Brain microvascular endothelial cell (primary cell): ENCODE measurements at regions not wholly inside any gene's neighbourhood (a gene's known extent, or its start where the extent isn't known, plus 50 kb on each side); places are given as distances from the start of the nearest gene placed in this dataset.

Experiments used
- DNase-seq: peaks from one replicate; pipeline ENCODE4 v3.0.0-alpha.2; 2020
- H3K27ac ChIP-seq: fragments of 250-450 bp; sonication (Bioruptor Pico); 2 replicates; pipeline ENCODE4 v1.5.1; 2020; ENCODE audit warnings: mild to moderate bottlenecking, moderate library complexity
- H3K27me3 ChIP-seq: fragments of 250-450 bp; sonication (Bioruptor Pico); replicated peaks from 2 replicates; pipeline ENCODE4 v1.5.1; 2020; ENCODE audit warnings: mild to moderate bottlenecking
- H3K36me3 ChIP-seq: fragments of 250-450 bp; sonication (Bioruptor Pico); replicated peaks from 2 replicates; pipeline ENCODE4 v1.5.1; 2020; ENCODE audit warnings: mild to moderate bottlenecking
- H3K4me3 ChIP-seq: 2 replicates; pipeline ENCODE4 v1.5.1; 2011; ENCODE audit warnings: low read depth, mild to moderate bottlenecking, control low read depth, low read length, moderate library complexity
- CTCF ChIP-seq: IDR thresholded peaks from 2 replicates; pipeline ENCODE4 v1.5.1; 2011; ENCODE audit warnings: low read depth, mild to moderate bottlenecking, moderate library complexity, low read length, control low read depth, inconsistent platforms; ENCODE audit errors: missing control alignments
- in situ Hi-C: cut with HindIII; loops from 2 replicates; pipeline ENCODE4 v1.10.0; 2017; ENCODE audit warnings: low sequenced_read_pairs, low pct_ligation_motif_present

GRCh38 chr3:117629505-117629904 is 919.9 kb downstream of the TUSC7 start:
- Histone ChIP-seq H3K27ac (no peak overlapping the region), H3K4me3 (no peak overlapping the region), H3K36me3 (no peaks in the 10 kb centered on the region), H3K27me3 (no peaks in the 10 kb centered on the region)
- no peak for DNase-seq
- in situ Hi-C loops = no loop called here
- TF ChIP-seq CTCF = no peak

GRCh38 chr3:117630469-117630868 is 920.9 kb downstream of the TUSC7 start:
- TF ChIP-seq CTCF = no peak
- Histone ChIP-seq H3K27ac (no peak overlapping the region), H3K27me3 (no peaks in the 10 kb centered on the region), H3K36me3 (no peaks in the 10 kb centered on the region), H3K4me3 (no peak overlapping the region)
- DNase-seq = no peak
- in situ Hi-C loops = no loop called here

DNA sequence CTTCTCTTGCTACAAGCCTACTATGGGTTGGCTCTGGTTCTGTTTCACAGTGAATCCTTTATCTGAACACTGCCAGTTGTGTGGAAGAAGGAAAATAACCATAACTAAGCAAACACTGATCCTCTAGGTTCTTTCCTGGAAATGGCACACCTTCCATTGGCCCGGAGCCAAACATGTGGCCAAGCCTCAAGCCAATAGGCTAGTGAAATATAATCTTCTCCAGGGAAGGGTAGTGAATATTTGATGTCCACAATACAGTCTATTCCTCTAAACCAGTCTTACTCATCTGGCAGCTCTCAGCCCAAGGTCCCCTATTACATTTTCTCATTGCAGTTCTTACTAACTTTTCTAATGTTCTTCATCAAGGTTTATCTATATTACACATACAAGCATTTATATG is 921.3 kb downstream of the TUSC7 start:
- in situ Hi-C loops = no loop called here
- no peaks in the 10 kb centered on the region for H3K27me3 ChIP-seq
- no peak overlapping the region for H3K27ac ChIP-seq
- no peak for DNase-seq
- no peak overlapping the region for H3K4me3 ChIP-seq
- no peaks in the 10 kb centered on the region for H3K36me3 ChIP-seq
- TF ChIP-seq CTCF = no peak

- in situ Hi-C loops = no loop called here
These were observed 922.2 kb downstream of the TUSC7 start for GRCh38 chr3:117631781-117632180.

GRCh38 chr3:117632191-117632590 is 922.6 kb downstream of the TUSC7 start:
- no peak overlapping the region for H3K27ac ChIP-seq
- H3K36me3 ChIP-seq = no peaks in the 10 kb centered on the region
- in situ Hi-C loops = no loop called here
- no peak for DNase-seq
- no peaks in the 10 kb centered on the region for H3K27me3 ChIP-seq
- TF ChIP-seq CTCF = no peak
- no peak overlapping the region for H3K4me3 ChIP-seq

More at GRCh38 chr3:117631781-117632180, 922.2 kb downstream of the TUSC7 start:
- Histone ChIP-seq H3K4me3 (no peak overlapping the region), H3K36me3 (no peaks in the 10 kb centered on the region), H3K27me3 (no peaks in the 10 kb centered on the region), H3K27ac (no peak overlapping the region)
- no peak for DNase-seq
- TF ChIP-seq CTCF = no peak

- DNase-seq = no peak
- H3K4me3 ChIP-seq = no peak overlapping the region
- in situ Hi-C loops = no loop called here
- no peak overlapping the region for H3K27ac ChIP-seq
- H3K27me3 ChIP-seq = no peaks in the 10 kb centered on the region
- TF ChIP-seq CTCF = no peak
- H3K36me3 ChIP-seq = no peaks in the 10 kb centered on the region
These were observed 923.6 kb downstream of the TUSC7 start for GRCh38 chr3:117633207-117633606.
